ENCODE measurements at regions not wholly inside any gene's neighbourhood (a gene's known extent, or its start where the extent isn't known, plus 50 kb on each side); places are given as distances from the start of the nearest gene placed in this dataset.

- TF ChIP-seq CTCF (IDR thresholded peaks at IDR 0.05), result no peak
- no peak for TF ChIP-seq POLR2AphosphoS5 (IDR thresholded peaks at IDR 0.05)
Observed at GRCh38 chr12:67732857-67733256, 84.3 kb downstream of the DYRK2 start.

Data from esophagus muscularis mucosa (tissue), 3 donors.